Amniotic stem cell (primary cell): ENCODE measurements at regions not wholly inside any gene's neighbourhood (a gene's known extent, or its start where the extent isn't known, plus 50 kb on each side); places are given as distances from the start of the nearest gene placed in this dataset.

Experiments used
- DNase-seq: peaks from one replicate; lab custom pipeline; 2025; lab: John Stamatoyannopoulos, UW

DNA sequence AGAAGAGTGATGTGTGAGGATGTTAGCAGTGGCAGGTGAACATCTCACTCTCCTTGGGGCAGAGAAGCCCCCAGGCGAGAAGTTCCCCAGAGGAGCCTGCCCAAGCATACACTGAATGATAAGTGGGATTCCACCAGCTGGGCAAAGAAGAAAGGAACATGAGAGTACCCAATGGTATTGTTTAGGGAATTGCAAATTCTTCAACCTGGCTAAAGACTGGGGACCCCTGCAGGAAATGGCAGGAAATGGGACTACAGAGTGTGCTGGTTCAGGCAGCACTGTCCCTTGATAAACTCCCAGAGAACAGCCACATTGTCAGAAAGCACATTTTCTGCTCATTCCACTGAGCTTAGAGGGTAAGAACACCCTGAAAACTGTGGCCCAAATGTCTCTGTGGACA lies 121.3 kb downstream of the RPS29 start:
- no peak for DNase-seq

DNA sequence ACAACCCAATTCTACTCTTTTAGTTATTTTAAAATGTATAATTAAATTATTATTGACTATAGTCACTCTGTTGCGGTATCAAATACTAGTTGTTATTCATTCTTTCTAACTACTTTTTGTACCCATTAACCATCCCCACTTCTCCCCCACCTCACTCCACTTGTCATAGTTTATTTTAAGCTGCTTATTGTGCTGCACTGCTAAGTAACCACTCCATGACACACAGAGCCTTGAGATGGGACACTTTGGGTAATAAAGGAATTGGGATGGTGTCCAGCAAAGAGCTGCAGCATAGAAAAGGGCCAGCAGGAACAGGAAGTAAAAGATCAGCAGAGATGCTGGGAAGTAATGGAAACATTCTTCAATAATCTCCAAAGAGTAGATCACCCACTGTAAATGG lies 123.0 kb downstream of the RPS29 start:
- no peak for DNase-seq

DNA sequence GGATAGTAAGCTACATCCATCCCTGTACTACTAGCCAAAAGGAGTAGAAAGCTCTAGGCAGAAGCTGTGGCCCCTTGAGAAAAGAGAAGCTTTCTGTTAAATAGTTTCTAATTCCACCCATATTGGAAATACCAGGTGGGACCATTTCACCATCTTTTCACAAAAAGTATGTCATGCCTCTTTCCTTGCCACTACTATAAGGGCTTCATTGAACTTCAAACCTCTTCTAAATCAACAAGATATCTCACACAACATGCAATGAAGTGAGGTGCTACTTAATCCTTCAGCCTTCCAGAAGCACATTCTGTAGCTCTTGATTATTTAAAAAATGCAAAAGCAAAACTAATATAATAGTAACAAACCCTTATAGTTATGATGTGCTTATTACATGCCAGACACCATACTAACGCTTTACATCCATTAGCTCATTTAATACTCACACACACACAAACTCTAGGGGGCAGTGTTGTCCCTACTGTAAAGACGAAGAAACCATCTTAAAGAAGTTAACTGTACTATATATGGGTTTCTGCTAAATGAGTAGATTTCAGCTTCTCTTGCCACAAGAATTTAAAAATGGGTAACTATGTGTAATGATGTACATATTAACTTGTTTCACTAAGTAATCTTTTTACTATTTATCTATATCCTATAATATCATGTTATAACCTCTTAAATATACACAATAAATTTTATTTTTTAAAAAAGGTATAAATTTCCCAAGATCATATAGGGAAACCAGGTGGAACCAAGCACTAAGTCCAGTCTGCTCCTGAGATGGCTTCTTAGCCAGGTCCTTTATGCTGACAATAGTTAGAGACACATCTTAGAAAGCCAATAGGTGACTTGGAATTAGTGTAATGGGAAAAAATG lies 124.4 kb downstream of the RPS29 start:
- peak; percentile 76 for DNase-seq

DNA sequence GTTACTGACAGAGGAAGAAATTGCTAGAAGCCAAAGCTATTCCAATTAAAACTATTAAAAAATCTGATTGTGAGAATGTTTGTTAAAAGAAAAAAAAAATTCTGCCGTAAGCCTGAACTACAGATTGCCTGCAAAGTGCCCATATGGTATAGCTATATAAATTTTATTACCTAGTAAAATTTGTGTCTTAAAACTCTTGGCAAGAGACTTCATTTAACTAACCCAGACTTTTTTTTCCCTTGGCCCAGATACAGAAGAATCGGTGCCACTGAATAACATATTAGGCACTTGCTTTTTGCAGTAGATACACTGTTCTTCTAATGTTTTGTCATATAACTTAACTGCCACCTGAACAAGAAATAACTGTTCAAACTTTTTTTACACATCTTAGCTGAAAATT lies 125.5 kb downstream of the RPS29 start:
- no peak for DNase-seq

DNA sequence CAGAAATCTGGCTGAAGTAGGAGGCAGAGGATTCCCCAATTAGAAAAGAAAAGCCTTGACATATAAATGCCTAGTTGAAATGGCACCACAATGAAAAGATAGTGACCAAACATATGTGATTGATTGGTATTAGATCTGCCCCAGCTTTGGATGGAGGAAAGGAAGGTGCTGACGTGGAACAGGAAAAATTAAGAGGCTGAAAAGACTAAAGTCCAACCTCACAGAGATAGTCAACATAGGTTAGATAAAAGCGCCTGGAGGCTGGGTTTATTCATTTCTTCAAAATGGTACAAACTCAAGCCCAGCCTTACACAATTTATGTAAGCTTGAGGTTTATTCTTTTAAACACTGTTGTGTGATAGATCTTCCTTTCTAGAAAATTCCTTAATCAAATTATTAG lies 129.6 kb downstream of the RPS29 start:
- no peak for DNase-seq

DNA sequence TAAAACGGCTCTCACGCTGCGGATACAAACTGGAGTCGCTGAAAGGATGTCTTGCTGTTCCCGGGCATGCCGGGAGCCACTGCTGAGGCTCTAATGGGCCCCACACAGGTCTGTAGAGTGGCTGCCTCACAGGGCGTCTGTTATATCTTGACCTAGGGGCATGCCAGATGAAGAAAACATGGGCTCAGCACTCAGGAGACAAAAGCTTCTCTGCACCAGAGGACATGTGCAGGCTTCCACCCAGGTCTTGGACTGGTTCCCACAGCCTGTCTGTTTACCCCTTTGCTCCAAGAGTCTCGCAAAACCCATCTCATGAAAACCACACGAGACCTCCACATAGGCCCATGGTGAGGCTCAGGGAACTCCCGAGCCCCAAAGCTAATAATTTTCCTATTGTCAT lies 134.2 kb downstream of the RPS29 start:
- DNase-seq: no peak

DNA sequence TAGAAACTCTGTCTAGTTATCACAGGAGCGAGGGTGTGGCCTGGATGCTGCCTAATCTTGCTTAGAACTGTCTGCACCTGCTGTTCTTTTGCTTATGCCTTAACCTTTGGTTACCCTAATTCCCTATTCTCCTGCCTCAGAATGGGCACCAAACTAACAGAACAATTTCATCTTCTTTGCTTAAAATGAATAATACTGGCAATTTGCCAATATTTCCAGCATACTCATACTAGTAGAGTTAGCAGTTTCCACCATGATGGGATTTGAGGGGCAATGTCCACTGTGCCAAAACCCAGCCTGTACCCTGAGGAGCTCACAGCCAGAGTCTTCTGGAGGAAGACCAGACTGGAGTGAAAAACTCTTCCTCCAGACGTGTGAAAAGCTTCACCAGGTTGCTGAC lies 136.4 kb downstream of the RPS29 start:
- DNase-seq: no peak

DNA sequence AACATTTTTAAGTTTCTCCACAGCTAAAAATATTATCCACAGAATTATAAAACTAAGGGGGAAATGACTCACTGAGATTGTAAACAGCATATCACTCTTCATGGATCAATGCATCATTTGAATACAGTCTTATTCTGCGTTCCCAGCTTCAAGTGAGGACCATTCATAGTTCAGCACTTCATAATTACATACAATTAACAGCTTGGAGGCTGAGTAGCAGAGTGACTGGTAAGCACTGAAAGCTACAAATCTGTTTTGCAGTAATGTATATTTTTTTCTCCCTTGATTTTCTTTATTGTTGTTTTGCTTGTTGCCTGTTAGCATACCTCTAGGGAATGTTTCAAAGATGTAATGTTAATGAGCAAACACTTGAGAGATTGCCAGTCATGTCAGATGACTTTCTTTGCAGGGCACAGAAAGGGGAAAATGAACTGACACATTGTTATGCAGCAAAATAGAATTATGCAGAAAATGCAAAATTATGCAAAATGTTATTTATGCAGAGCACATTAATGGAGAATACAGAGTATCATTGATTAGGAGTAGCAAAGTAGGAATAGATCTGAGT lies 138.6 kb downstream of the RPS29 start:
- no peak for DNase-seq

DNA sequence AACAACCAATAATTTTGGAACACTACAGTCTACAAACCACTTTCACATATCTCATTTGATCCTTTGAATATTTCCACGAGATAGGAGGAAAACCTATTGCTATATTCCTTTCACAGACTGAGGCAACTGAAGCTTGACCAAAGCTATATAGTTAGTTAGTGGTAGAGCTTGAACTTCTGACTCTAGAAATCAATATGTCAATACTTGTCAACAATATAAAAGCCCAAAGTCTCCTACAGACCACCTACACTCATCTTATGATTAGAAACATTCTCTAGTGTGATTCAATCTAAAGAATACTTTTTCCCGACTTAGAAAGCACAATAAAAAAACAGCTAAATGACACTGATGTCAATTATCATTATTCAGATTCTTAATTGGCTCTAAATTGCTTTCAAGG lies 139.4 kb downstream of the RPS29 start:
- no peak for DNase-seq

DNA sequence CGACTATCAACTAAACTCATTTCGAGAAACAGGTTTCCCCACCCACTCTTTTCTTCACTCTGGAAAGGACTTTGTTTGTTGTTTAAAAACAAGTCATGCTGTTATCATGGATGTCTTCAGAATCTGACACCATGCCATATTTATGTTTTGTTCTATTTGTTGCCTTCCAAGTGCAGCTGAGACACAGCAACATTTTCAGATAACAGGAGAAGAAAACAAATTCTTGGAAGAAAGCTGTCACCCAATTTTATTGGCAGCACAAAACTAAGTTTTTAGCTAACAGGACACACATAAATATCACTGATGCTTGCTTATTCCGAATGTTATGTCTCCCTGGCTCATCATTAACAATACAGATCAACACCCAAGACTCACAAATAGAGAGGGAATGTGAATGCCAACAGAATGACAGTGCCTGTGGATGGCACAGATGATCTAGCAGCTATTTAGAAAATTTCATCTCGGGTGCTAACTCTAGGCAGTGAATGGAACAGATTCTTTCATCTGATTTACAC lies 147.9 kb downstream of the RPS29 start:
- DNase-seq: no peak

DNA sequence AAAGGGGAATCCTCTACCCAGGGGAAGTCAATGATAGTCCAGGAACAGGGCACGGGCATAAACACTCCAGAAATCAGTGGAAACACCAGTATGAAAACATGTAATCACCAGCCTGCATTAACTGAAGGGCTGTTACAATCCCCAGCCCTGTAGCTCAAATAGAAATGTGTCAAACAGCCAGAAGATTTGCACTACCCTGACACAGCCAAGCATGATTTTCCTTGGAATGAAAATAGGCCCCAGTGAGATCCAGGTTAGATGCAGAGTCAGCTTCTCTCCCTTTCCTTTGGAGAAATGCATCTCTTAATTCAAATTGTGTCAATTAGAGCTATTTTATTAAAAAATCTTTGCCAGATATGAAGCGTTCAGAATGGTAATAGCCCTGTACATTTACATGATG lies 158.1 kb downstream of the RPS29 start:
- no peak for DNase-seq

DNA sequence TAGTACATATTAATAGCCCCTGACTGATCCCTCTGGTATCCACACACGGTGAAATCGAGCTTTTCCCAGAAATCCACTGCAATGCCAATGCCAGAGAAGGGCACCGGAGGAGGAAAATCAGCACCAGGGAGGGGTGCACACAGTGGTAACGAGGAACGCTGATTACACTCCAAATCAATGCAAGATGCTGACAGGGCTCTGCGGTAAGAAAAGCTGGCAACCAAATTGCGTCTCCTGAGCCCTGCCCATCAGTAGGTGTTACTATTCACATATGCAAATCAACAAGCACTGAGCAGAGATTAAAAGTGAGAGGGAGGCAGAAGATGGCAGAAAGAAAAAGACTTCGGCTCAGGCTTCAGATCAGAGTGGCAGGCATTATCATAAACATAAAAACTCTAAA lies 159.1 kb downstream of the RPS29 start:
- DNase-seq: no peak

DNA sequence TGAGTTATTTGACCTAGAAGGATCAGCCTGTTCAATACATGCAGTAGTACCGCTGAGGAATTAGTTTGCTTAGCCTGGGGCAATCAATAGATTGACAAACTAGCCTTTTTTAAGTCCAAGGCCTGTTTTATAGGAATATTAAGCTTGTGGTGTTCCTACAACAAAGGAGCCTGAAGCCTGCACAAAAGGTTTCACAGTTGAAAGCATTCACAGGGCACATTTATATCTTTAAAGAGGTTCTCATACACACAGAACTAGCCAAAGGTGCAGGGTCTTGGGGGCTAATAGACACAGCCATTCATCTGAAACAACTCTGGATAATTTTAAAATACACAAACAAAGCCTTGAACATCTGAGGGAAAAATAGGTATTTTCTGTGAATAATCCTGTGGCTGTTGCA lies 160.3 kb downstream of the RPS29 start:
- DNase-seq: no peak

DNA sequence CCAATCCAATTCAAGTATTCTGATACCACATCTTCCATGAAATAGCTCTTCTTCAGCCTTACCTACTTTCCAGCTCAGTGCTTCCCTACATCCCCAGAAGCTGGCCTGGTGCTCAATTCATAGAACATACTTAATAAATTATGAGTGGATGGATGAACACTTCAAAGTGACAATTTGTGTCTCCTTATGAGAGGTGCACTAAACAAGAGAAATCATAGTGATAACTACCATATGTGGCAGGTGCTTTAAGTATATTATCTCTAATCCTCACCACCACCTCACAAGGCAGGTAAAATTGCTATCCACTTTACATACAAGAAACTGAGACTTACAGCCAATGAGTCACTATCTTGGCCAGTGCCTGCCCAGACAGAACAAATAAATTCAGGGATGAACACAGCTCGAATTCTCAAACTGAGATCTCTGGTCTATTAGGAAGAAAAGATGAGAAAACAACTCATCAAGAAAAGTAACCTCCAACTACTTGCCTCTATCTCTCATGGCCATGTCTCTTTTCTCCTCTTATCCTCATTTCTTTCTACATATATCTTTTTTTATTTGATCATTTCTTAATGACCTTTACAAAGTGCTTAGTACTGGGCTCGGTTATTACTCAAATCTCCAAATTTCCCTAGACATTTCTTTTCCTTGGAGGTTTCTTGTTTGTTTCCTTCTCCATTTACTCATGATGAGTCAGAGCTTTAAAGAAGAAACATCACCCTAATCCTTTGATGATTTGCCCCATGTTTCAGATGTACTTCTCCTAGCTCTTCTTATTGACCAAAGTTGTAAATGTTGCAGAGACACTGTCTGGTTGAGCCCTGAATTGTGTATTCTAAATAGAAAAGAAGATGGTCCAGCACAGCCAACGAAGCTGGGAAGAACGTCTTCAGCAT lies 161.5 kb downstream of the RPS29 start:
- no peak for DNase-seq

DNA sequence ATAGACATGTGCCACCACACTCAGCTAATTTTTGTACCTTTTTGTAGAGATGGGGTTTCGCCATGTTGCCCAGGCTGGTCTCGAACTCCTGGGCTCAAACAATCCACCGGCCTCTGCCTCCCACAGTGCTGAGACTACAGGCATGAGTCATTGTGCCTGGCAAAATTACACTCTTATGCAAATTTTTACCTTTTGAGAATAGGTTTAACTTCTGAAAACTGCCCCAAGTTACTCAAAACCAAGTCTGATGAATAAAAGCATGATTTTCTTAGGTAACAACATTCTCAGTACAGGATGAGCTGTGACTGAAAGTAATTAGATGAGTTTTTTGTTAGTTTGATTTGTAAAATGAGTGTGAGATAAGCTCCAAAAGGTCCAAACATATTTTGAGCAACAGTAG lies 166.0 kb downstream of the RPS29 start:
- DNase-seq: no peak

DNA sequence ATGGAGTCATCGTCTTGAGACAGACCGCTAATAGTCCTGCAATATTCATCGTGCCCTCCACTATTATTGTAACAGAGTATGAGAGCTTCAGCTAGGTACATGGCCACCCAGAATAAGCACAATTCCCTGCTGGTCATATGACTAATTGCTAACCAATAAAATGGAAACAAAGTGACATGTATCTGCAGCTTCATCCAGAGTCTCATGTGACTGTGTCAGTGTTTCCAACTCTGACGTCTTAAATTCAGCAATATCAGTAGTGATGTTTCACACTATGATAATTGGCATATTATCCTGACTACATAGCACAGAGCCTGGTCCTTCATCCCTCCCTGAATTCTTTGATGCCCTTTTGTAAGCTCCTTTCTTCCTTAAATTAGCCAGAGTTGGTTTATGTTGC lies 167.4 kb downstream of the RPS29 start:
- DNase-seq: no peak

DNA sequence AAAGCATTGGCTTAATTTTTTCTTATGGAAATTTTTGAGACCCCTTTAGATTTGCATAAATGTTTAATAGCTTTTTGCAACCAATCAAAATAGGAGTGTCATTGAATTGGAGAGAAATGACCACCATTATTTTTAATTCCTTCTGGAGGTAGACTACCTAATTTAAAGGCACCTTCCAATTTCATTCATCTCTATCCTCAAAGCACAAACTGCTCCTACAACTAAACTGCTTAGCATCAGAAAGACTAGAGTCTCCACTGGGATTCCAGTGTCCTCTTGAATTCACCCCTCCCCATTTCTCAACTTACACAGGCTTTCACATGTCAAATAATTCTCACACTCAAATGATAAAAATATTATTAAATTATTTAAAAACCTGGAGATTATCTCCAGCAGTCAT lies 168.4 kb downstream of the RPS29 start:
- DNase-seq: no peak

DNA sequence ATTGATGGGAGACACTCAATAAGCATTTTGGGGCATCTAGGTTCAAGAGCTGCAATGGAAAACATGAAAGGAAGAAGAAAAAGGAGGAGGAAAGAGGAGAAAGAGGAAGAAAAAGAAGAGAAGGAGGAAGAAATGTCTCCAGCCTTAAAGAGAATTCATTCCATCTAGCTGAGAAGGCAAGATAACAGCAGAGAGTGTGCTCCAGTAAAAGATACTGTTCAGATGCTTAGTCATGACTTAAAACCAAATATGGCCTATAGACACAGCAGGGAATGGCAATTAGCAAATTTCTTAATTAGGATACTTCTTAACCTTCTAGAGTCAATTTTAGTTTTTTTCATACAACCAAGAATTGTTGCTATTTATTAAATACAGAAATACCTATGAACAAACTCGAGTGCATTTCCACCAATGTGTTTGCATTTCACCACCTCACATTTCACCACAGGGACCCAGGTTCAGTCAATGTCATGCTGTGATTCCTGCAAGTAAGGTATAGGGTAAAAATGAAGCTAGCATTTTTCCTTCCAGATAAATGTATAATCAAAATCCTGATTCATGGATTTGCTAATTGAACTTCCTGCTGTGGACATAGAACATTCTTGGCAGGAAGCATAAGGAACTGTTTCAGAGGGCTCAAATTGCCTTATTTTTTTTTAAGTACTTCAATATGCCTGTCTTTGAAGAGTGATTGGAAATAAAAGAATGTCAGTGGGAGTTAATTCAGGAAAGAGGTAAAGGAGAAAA lies 177.8 kb downstream of the RPS29 start:
- DNase-seq: no peak

DNA sequence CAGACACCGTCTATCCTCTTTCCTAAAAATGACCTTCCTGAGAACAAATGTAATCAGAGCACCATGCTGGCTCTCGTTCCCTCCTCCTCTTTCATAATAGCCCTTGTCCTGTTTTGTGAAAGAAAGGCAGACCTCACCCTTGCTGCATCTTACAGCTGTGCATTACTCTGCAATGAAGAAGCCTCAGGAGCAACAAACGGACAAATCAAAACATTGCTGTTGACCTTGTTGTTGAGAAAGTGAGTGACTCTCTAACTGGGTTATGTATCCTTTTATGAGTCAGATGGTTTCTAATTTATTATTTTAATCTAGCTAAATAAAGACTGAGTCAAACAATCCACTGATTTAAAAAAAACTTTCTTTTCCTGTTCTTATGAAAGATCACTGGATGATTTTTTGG lies 180.9 kb downstream of the RPS29 start:
- no peak for DNase-seq

DNA sequence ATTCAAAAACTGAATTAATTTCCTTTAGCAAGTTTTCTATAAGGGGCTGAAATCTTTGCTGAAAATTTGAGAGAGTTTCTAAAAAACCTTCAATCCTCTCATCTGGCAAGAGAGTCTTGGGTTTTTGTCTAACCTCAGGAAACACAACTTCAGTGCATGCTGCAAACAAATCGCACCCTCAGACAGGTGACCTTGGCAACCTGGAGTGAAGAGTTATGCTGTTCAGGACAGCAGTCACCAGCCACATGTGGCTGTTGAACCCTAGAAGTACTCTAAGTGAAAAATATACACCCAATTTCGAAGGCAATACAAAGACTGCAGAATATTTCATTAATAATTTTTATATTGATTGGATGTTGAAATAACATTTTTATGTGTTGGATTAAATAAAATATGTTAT lies 184.8 kb downstream of the RPS29 start:
- DNase-seq: no peak

DNA sequence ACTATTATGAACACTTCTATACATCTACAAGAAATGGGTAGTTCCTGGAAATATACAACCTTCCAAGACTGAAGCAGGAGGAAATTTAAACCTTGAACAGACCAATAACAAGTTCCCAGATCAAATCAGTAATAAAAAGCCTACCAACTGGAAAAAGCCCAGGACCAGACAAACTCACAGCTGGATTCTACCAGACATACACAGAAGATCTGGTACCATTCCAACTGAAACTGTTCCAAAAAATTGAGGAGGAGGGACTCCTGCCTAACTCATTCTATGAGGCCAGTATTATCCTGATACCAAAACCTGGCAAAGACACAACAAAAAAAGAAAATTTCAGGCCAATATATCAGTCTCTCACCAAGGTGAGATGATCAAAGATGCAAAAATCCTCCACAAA lies 189.4 kb downstream of the RPS29 start:
- DNase-seq: no peak

DNA sequence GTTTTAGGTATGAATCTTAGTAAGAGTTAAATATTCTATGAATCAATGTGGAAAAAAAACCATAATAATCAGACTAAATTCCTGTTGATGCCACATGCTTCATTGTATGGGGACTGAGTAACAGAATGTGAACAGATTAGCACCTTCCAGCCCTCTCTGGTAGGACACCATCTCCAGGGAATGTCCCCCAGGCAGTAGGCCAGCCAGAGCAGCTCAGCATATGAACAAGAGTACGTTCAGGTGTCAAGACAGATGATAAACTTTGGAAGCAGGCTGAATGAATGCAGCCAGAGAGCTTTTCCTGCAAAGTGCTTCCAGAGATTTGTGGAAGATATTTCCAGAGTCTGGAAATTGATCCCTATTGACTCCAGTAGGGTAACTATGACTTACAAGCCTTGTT lies 204.4 kb downstream of the RPS29 start:
- no peak for DNase-seq
